ENCODE measurements at regions not wholly inside any gene's neighbourhood (a gene's known extent, or its start where the extent isn't known, plus 50 kb on each side); places are given as distances from the start of the nearest gene placed in this dataset.

GRCh38 chr14:31990926-31991572, 86.1 kb upstream of the ARHGAP5 start:
- no peak overlapping the region for H3K4me3 ChIP-seq (ENCODE audit: low read depth, low read length)
- TF ChIP-seq CTCF (IDR thresholded peaks at IDR 0.05; ENCODE audit: low read depth, low read length, missing control alignments) = no peak
- DNase-seq (ENCODE audit: low read depth) = no peak

- H3K4me3 ChIP-seq (ENCODE audit: low read depth, low read length) = no peak overlapping the region
- no peak for DNase-seq (ENCODE audit: low read depth)
- TF ChIP-seq CTCF (IDR thresholded peaks at IDR 0.05; ENCODE audit: low read depth, low read length, missing control alignments) = no peak
Measured at GRCh38 chr14:31992011-31992447, 85.1 kb upstream of the ARHGAP5 start.

GRCh38 chr14:31993521-31993951, 83.6 kb upstream of the ARHGAP5 start:
- no peak for TF ChIP-seq CTCF (IDR thresholded peaks at IDR 0.05; ENCODE audit: low read depth, low read length, missing control alignments)
- no peak overlapping the region for H3K4me3 ChIP-seq (ENCODE audit: low read depth, low read length)
- DNase-seq (ENCODE audit: low read depth) = no peak

- H3K4me3 ChIP-seq (ENCODE audit: low read depth, low read length) = no peak overlapping the region
- no peak for DNase-seq (ENCODE audit: low read depth)
- no peak for TF ChIP-seq CTCF (IDR thresholded peaks at IDR 0.05; ENCODE audit: low read depth, low read length, missing control alignments)
Measured at GRCh38 chr14:31994391-31995033, 82.6 kb upstream of the ARHGAP5 start.

- no peak overlapping the region for H3K4me3 ChIP-seq (ENCODE audit: low read depth, low read length)
- no peak for TF ChIP-seq CTCF (IDR thresholded peaks at IDR 0.05; ENCODE audit: low read depth, low read length, missing control alignments)
- no peak for DNase-seq (ENCODE audit: low read depth)
Measured at GRCh38 chr14:32003585-32003984, 73.5 kb upstream of the ARHGAP5 start.

- no peak overlapping the region for H3K4me3 ChIP-seq (ENCODE audit: low read depth, low read length)
- TF ChIP-seq CTCF (IDR thresholded peaks at IDR 0.05; ENCODE audit: low read depth, low read length, missing control alignments) = no peak
- DNase-seq (ENCODE audit: low read depth) = no peak
Measured at GRCh38 chr14:32004300-32004699, 72.8 kb upstream of the ARHGAP5 start.

GRCh38 chr14:32005628-32006027, 71.5 kb upstream of the ARHGAP5 start:
- DNase-seq (ENCODE audit: low read depth) = no peak
- H3K4me3 ChIP-seq (ENCODE audit: low read depth, low read length) = no peak overlapping the region
- TF ChIP-seq CTCF (IDR thresholded peaks at IDR 0.05; ENCODE audit: low read depth, low read length, missing control alignments) = no peak
